ENCODE measurements at regions not wholly inside any gene's neighbourhood (a gene's known extent, or its start where the extent isn't known, plus 50 kb on each side); places are given as distances from the start of the nearest gene placed in this dataset.

DNA sequence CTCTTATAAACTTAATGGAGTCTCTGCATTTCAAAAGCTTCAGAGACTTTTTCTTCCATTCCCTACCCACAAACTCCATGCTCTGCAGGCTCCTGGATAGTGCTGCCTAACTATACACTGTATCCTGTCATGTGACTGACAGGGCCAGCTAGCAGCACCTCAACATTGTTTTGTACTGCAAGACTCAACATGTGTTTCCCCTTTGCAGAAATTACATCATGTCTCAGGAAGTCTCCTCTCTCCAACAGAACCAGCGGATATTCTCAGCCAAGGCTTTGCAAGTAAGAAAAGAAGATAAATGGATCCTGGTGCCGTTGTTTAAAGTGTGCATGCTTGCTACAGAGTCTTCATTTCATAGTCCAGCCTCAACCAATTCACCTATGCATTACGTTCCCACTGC lies 164.0 kb upstream of the UBASH3B start:
- TF ChIP-seq POLR2AphosphoS5 (IDR thresholded peaks at IDR 0.05; ENCODE audit: borderline replicate concordance, low read depth, low read length) (no peak), EZH2 (IDR thresholded peaks at IDR 0.05) (no peak), FOXP2 (optimal IDR thresholded peaks at IDR 0.05; ENCODE audit: control extremely low read depth, extremely low read length, insufficient read depth) (no peak)

Measured in SK-N-MC (cell line).